IMR-90 (cell line): ENCODE measurements at regions not wholly inside any gene's neighbourhood (a gene's known extent, or its start where the extent isn't known, plus 50 kb on each side); places are given as distances from the start of the nearest gene placed in this dataset.

Source experiments
- ATAC-seq: fragments of 200-7000 bp; cut with Tn5 transposase; 2 replicates; pipeline ENCODE4 v1.9.1; 2020; ENCODE audit warnings: low read depth, mild to moderate bottlenecking, moderate library complexity
- BruUV-seq: library from RNA; stranded (reverse); fragments of 400-500 nt; replicated peaks from 2 replicates; lab custom pipeline; 2021; lab: Mats Ljungman, UMichigan
- CTCF ChIA-PET: fragments of 300-600 bp; formaldehyde crosslinking; extraction: SDS; loops from one replicate; lab custom pipeline; 2021; ENCODE audit warnings: antibody characterized with exemption; lab: Yijun Ruan, JAX
- POLR2A ChIA-PET: fragments of 300-600 bp; sonication (Branson Sonifier 250); formaldehyde crosslinking; loops from one replicate; lab custom pipeline; 2022; ENCODE audit warnings: antibody characterized with exemption; ENCODE audit not compliant: unreplicated experiment; lab: Charles Lee
- DNase-seq: peaks from one replicate; pipeline ENCODE4 v3.0.0; 2013
- H2AFZ ChIP-seq: replicated peaks from 2 replicates; pipeline ENCODE3; 2013; ENCODE audit warnings: low read length, mild to moderate bottlenecking; ENCODE audit not compliant: poor library complexity
- H2AK5ac ChIP-seq: 2 replicates; pipeline ENCODE4 v1.6.1; 2013; ENCODE audit warnings: low read depth, low read length, inconsistent platforms
- H2AK9ac ChIP-seq: replicated peaks from 2 replicates; pipeline ENCODE3; 2013; ENCODE audit warnings: mild to moderate bottlenecking, low read depth, low read length, moderate library complexity; ENCODE audit not compliant: poor library complexity
- H2BK120ac ChIP-seq: 2 replicates; pipeline ENCODE4 v1.6.1; 2013; ENCODE audit warnings: low read depth, low read length, inconsistent platforms
- H2BK15ac ChIP-seq: 3 replicates; pipeline ENCODE4 v1.6.1; 2013; ENCODE audit warnings: low read depth, low read length, inconsistent platforms
- H2BK20ac ChIP-seq: 2 replicates; pipeline ENCODE4 v1.6.1; 2013; ENCODE audit warnings: low read depth, mild to moderate bottlenecking, inconsistent platforms, low read length, moderate library complexity
- H2BK5ac ChIP-seq: 2 replicates; pipeline ENCODE4 v1.6.1; 2013; ENCODE audit warnings: mild to moderate bottlenecking, low read depth, low read length, inconsistent platforms; ENCODE audit not compliant: poor library complexity, severe bottlenecking
- H3K14ac ChIP-seq: replicated peaks from 2 replicates; pipeline ENCODE4 v1.6.1; 2013; ENCODE audit warnings: low read depth, low read length, inconsistent platforms
- H3K18ac ChIP-seq: 2 replicates; pipeline ENCODE4 v1.6.1; 2013; ENCODE audit warnings: low read depth, low read length, control low read depth
- H3K23ac ChIP-seq: 2 replicates; pipeline ENCODE4 v1.6.1; 2013; ENCODE audit warnings: low read depth, low read length, inconsistent platforms
- H3K27ac ChIP-seq: 2 replicates; pipeline ENCODE4 v1.5.1; 2013; ENCODE audit warnings: mild to moderate bottlenecking, control low read depth, low read length; ENCODE audit not compliant: insufficient read depth
- H3K27me3 ChIP-seq: 2 replicates; pipeline ENCODE4 v1.6.1; 2013; ENCODE audit warnings: low read length; ENCODE audit not compliant: control insufficient read depth, insufficient read depth
- H3K36me3 ChIP-seq: 2 replicates; pipeline ENCODE4 v1.6.1; 2013; ENCODE audit warnings: low read length, mixed read lengths; ENCODE audit not compliant: control insufficient read depth, insufficient read depth
- H3K4ac ChIP-seq: 2 replicates; pipeline ENCODE4 v1.6.1; 2013; ENCODE audit warnings: low read depth, low read length, inconsistent platforms
- H3K4me1 ChIP-seq: 2 replicates; pipeline ENCODE4 v1.6.1; 2013; ENCODE audit warnings: low read length, mixed read lengths; ENCODE audit not compliant: control insufficient read depth, insufficient read depth
- H3K4me2 ChIP-seq: 2 replicates; pipeline ENCODE4 v1.6.1; 2013; ENCODE audit warnings: low read depth, mild to moderate bottlenecking, control low read depth, low read length, moderate library complexity
- H3K4me3 ChIP-seq: 2 replicates; pipeline ENCODE4 v1.5.1; 2013; ENCODE audit warnings: low read depth, mild to moderate bottlenecking, control low read depth, low read length, moderate library complexity; ENCODE audit not compliant: insufficient read depth
- H3K56ac ChIP-seq: 2 replicates; pipeline ENCODE4 v1.6.1; 2013; ENCODE audit warnings: low read length, inconsistent platforms; ENCODE audit not compliant: insufficient read depth; ENCODE audit errors: extremely low read depth
- H3K79me1 ChIP-seq, 2 experiments: 2 replicates each; pipeline ENCODE4 v1.6.1; 2013; ENCODE audit warnings: low read length in 2 of 2, inconsistent platforms in 1 of 2, low read depth in 1 of 2
- H3K9ac ChIP-seq: 2 replicates; pipeline ENCODE4 v1.6.1; 2013; ENCODE audit warnings: low read depth, low read length, control low read depth
- H3K9me1 ChIP-seq: 2 replicates; pipeline ENCODE4 v1.6.1; 2013; ENCODE audit warnings: low read length, inconsistent platforms; ENCODE audit not compliant: insufficient read depth
- H3K9me3 ChIP-seq: 2 replicates; pipeline ENCODE4 v1.6.1; 2013; ENCODE audit warnings: low read length; ENCODE audit not compliant: control insufficient read depth, insufficient read depth
- H4K20me1 ChIP-seq: 2 replicates; pipeline ENCODE4 v1.6.1; 2013; ENCODE audit warnings: low read length, inconsistent platforms; ENCODE audit not compliant: insufficient read depth
- H4K5ac ChIP-seq: 2 replicates; pipeline ENCODE4 v1.6.1; 2013; ENCODE audit warnings: mild to moderate bottlenecking, low read depth, low read length, control low read depth
- H4K8ac ChIP-seq, 2 experiments: 2 replicates each; pipeline ENCODE4 v1.6.1; 2013; ENCODE audit warnings: low read depth in 2 of 2, low read length in 2 of 2, control low read depth in 1 of 2, inconsistent platforms in 1 of 2
- H4K91ac ChIP-seq: 2 replicates; pipeline ENCODE4 v1.6.1; 2013; ENCODE audit warnings: low read depth, low read length, inconsistent platforms; ENCODE audit not compliant: insufficient read depth
- CTCF ChIP-seq: conservative IDR thresholded peaks from 2 replicates; pipeline ENCODE4 v1.5.1; 2012; ENCODE audit warnings: mild to moderate bottlenecking, low read depth, low read length, improper control_type of control experiment
- RAD21 ChIP-seq: IDR thresholded peaks from 2 replicates; pipeline ENCODE4 v1.6.1; 2012; ENCODE audit warnings: low read length, improper control_type of control experiment
- WGBS, 2 experiments: methylation state at CpG; one replicate each; pipeline versions ENCODE4 v1.1.5 to v1.1.7; 2013; ENCODE audit warnings: missing lambda C conversion rate in 2 of 2; ENCODE audit not compliant: insufficient read length in 1 of 2; ENCODE audit errors: extremely low coverage in 2 of 2; 5-methylcytosine and 5-hydroxymethylcytosine counted together
- dilution Hi-C: fragments of 300-500 bp; cut with HindIII; formaldehyde crosslinking; loops from one replicate; pipeline ENCODE4 v1.14.3; 2018; ENCODE audit warnings: low sequenced_read_pairs; ENCODE audit not compliant: unreplicated experiment
- in situ Hi-C: fragments of 300-500 bp; cut with MboI; formaldehyde crosslinking; loops from 3 replicates; pipeline ENCODE4 v1.14.3; 2019; ENCODE audit warnings: low sequenced_read_pairs, inconsistent platforms, mixed read lengths
- intact Hi-C: fragments of 100-400 bp; cut with micrococcal nuclease; formaldehyde crosslinking; loops from 2 replicates; pipeline ENCODE4 v1.10.0; 2022

- H3K18ac ChIP-seq, result no peak overlapping the region
- H3K36me3 ChIP-seq, result no peaks in the 10 kb centered on the region
- dilution Hi-C loops (no loop called here), in situ Hi-C loops (no loop called here), intact Hi-C loops (no loop called here)
- POLR2A ChIA-PET, result no interaction called here
- H3K14ac ChIP-seq, result no peak overlapping the region
- no peaks in the 10 kb centered on the region for H3K9me1 ChIP-seq
- H2AFZ ChIP-seq, result no peak overlapping the region
- H3K4me1 ChIP-seq, result no peaks in the 10 kb centered on the region
- no peaks in the 10 kb centered on the region for H3K79me1 ChIP-seq
- no peak overlapping the region for H2BK15ac ChIP-seq
- no peaks in the 10 kb centered on the region for H3K9me3 ChIP-seq
- H2AK9ac ChIP-seq, result no peak overlapping the region
- no peak overlapping the region for H3K4me2 ChIP-seq
- no peak overlapping the region for H4K8ac ChIP-seq
- H2BK20ac ChIP-seq, result no peak overlapping the region
- H3K56ac ChIP-seq, result no peak overlapping the region
- no peaks in the 10 kb centered on the region for H4K20me1 ChIP-seq
- H3K9ac ChIP-seq, result no peak overlapping the region
- no peak overlapping the region for H2BK5ac ChIP-seq
- CTCF ChIA-PET, result interaction anchor here (0.6 to 0.9 kb wide), 2 partner anchors 15 to 123 kb away, joined by 3 to 5 read pairs; no protein-coding TSS in a partner anchor
- no TSS peak for BruUV-seq
- no peak overlapping the region for H3K27ac ChIP-seq
- no peak overlapping the region for H3K4ac ChIP-seq
- H2AK5ac ChIP-seq, result no peak overlapping the region
- no peak overlapping the region for H2BK120ac ChIP-seq
- TF ChIP-seq RAD21 (no peak), CTCF (0 out of 2 replicates have a peak, but pooled peaks have one; percentile 6)
- no peak overlapping the region for H3K23ac ChIP-seq
- no peaks in the 10 kb centered on the region for H3K27me3 ChIP-seq
- H3K4me3 ChIP-seq, result no peak overlapping the region
- no peak overlapping the region for H4K5ac ChIP-seq
- no peak for DNase-seq
- ATAC-seq, result no peak
- no peak overlapping the region for H4K91ac ChIP-seq
- no CpG with 5 or more reads among the region's 1 CpG for WGBS, 2 experiments
Observed at GRCh38 chr1:195886000-195886399, 722.2 kb downstream of the KCNT2 start.
